Stimulated activated CD8-positive, alpha-beta memory T cell treated with anti-CD3 and anti-CD28 coated beads, Interleukin-15, amount 100 ng/mL, for 48 hours (primary cell): ENCODE measurements at regions not wholly inside any gene's neighbourhood (a gene's known extent, or its start where the extent isn't known, plus 50 kb on each side); places are given as distances from the start of the nearest gene placed in this dataset.
"Not testable (repeated sequence)": the region's sequence is repeated elsewhere in the genome, so short reads cannot be mapped to it uniquely, and the experiment has no call there.

Experiments
- DNase-seq, 2 donors: peaks; one replicate each; pipeline ENCODE4 v3.0.0-alpha.2; 2020; ENCODE audit warnings: low read depth in 2 of 2

DNA sequence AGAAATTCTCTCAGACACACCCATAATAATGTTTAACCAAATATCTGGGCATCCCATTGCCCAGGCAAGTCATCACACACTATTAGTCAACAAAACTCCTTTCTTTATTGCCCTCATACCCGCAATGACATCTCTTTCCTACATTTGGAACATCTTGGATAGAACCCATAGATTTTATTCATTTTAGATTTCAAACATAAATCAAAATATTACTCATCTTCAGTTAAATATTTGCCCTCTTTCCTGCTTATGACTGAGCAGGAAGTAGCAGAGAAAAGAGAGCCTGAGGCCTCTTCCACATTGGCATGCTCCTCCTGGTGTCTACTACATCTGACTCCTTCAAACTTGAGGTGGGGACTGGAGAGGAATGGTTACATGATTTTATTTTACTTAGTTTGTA lies 592.0 kb downstream of the CHSY3 start:
- no peak for DNase-seq

DNA sequence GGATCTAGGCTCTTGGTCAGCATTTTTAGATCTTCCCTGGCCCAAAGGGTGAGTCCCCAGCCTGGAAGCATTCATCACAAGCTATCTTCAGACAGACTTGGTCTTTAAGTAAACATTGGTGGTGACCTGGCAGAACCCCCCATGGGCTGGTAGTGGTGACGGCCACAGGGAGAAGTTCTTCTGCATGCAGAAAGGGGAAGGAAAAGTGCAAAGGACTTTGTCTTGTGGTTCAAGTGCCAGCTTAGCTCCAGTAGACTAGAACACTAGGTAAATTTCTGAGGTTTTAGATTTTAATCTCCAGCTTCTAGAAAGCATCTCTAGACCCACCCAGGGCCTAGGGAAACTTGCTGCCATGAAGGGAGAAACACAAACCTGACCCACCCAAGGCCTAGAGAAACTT lies 584.0 kb downstream of the CHSY3 start:
- no peak for DNase-seq

DNA sequence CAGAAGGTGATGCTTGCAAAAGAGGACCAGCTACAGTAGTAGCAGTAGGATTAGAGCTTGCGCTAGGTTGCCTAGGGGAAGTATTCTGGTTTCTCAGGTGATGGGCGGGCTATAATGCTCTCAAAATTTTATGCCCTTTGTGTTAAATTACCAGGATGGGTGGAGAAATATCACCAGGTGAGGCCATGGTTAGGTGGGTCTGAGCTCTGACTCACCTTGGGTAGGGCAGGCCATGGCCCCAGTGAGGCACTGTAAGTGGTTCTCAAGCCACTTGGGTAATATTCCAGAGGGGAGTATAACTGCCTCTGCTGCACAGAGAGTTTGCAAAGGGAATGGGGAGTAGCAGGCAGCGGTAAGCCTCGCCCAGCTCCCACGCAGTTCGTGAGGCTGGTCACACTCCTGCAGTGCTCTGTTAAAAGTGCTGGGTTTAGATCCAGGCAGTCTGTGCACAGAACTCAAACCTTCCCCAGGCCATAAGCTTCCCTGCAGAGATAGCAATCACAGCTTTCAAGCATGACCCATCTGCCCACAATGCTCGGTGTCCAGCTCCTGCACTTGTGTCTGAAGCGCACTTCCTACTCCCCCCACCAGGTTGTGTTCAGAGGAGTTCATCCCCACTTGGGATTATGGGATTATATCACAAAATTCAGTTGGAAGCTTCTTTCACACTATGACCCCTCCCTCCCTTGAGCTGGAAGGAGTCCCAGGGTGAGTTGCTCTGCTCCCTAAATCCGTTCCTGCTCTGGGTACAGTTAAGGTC lies 575.0 kb downstream of the CHSY3 start:
- DNase-seq, result no peak

DNA sequence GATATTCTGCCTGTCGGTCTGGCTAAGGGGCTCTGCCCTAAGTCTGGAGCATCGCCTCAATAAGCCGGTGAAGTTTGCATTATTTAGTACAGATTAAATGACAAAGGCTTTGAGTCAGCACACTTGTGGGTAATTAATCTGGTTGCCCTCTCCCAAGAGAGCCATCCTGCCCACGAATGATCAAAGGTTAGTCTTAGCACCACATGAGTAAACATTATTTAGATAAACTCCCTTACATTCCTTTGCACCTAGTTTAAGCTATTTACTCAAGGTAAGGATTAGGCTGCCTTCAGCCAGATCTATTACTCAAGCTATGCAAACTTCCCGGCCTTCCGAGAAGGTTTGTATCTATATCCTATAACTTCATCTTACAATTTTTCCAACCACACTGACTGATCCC lies 572.1 kb downstream of the CHSY3 start:
- no peak for DNase-seq

DNA sequence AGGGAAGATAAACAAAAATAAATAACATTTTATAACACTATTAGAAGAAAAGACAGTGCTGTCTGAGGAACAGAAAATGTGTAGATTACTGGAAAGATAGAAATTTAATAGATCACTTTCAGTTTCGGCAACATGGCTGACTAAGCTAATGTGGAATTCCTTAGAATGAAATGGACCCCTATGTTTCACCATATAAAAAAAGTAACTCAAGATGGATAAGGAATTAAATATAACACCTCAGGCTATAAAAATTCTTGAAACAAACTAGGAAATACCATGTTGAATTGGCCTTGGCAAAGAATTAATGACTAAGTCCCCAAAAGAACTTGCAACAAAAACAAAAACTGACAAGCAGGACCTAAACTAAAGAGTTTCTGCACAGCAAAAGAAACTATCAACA lies 558.3 kb downstream of the CHSY3 start:
- no peak for DNase-seq

DNA sequence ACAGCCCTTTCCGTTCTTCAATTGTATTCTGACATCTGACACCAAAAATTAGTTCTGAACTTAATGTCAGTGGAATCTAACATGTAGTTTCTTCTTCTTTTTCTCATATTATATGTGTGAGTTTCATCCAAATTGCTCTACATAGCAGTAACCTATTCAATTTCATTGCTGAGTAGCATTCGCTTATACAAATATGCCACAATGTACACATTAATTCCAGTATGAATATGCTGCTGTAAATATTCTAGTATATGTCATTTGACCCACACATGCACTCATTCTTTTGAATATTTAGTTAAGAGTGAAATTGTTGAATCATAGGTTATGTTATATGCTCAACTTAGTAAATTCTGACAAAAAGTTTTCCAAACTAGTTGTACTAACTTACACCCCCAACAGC lies 550.9 kb downstream of the CHSY3 start:
- no peak for DNase-seq

DNA sequence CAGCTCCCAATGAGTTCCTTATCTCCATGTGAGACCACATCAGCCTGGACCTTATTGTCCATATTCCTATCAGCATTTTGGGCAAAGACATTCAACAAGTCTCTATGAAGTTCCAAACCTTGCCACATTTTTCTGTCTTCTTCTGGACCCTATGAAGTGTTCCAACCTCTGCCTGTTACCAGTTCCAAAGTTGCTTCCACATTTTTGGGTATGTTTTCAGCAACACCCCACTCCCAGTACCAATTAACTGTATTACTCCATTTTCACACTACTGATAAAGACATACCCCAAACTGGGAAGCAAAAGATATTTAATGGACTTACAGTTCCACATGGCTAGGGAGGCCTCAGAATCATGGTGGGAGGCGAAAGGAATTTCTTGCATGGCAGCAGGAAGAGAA lies 548.5 kb downstream of the CHSY3 start:
- no peak for DNase-seq

DNA sequence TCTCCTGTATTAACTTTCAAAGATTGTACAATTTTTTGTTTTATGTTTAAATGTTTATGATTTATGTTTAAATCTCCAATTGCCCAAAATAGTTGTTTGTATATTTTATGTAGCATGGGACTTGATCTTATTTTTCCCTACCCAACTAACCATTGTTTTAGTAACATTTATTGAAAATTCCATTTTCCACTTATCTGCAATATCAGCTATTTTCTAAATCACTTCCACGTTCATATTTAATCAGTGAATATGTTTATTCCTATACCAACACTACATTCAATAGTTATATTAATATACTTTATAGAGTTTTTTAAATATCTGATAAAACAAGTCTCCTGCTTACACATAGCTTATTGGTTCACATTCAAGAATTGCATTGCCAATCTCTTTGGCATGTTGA lies 532.2 kb downstream of the CHSY3 start:
- no peak for DNase-seq

DNA sequence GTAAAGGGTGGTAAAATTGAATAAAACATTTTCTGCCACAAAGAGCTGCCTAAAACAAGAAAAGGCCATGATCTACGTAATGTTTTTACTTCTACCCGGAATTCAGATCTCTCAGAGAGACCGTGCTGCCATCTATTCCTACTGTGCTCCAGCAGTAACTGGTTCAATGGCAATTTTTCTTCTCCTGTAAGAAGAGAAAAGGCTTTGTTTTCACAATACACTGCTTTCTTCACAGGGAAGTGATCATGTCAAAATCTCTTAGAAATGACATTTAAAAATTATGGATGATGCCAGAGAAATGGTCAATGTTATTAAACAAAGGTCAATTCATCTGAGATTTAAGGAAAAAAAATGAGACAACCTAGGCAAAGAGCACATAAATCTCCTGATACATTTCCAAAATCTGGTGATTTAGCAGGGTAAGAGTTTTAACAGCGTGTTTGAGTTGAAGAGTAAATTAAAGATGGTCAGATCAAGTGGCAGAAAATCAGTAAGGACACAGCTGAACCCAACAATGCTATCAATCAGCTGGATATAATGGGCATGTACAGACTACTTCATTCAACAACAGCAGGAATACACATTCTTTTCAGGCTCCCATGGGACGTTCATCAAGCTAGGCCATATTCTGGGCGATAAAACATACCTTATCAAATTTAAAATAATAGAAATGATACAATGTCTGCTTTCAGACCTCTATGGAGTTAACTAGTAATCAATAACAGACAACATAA lies 523.1 kb downstream of the CHSY3 start:
- no peak for DNase-seq

DNA sequence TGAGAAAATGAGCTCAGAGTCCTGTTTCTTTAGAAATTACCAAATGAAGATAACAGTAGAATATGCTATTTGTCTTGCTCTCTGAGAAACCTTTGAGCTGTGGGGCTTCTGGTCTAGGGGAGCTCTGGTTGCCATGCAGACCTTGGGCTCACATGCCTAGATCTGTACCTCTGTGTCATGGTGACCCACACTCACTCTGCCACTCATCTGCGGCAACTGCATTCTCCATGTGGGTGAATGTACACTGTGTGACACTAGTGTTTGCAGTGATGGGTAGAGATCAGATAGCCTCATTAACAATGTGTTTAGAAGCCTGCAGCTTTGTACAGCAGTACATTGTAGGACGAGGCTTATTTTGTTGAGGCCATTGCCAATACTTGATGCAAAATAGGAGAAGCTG lies 521.2 kb downstream of the CHSY3 start:
- no peak for DNase-seq

DNA sequence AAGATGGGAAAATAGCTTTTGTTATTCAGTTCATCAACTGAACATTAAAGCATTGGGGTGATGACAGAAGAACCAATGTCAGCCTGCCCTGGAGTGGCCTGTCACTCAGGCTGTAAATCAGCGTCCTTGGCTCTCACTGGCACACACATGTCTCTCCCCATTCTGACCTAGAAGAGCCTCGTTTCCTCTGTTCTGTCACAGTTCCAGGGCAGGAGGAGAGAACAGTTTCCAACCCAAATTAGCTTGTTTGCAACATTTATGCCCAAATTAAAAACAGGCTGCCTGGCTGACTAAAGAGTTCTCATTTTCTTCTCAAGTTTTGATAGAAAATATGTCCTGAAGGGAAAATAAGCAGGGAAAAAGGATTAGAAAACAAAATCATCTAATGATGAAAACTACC lies 520.1 kb downstream of the CHSY3 start:
- DNase-seq, result no peak

DNA sequence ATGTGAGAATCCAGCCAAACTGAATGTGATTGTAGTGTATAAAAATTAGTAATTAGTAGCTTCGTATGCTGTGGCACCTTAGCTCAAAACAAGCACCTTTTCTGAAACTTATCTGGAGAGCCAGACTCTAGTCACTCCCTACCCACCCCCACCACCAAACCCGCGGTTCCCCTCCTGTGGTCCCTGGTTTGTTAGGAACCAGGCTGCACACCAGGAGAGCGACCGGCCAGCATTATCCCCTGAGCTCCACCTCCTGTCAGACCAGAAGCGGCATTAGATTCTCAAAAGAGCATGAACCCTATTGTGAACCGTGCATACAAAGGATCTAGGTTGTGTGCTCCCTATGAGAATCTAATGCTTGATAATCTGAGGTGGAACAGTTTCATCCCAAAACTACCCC lies 498.6 kb downstream of the CHSY3 start:
- no peak for DNase-seq

DNA sequence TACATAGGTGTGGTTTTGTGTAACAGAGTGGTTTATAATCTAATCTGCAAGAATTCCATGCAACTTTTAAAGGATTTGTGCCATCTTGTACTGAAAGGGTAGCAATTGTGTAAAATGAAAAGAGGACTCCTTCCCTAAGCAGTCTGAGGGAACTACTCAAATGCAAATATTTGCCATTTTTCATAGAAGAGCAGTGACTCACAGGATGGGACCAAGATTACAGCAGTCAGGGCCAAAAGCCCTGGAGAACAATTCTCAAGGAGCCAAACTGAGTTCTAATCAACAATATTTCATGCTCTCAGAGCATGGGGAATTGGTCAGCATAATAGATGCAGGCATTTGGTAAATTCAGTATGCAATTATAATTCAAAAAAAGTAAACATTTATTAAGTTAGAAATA lies 495.8 kb downstream of the CHSY3 start:
- DNase-seq, result no peak

DNA sequence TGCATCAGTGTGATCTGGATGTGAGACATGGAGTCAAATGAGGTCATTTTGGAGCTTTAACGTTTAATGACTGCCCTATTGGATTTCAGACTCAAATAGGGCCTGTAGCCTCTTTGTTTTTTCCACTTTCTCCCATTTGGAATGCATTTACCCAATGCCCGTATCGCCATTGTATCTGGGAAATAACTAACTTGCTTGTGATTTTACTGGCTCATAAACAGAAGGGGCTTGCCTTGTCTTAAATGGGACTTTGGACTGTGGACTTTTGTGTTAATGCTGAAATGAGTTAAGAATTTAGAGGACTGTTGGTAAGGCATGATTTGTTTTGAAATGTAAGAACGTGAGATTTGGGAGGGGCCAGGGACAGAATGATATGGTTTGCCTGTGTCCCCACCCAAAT lies 494.6 kb downstream of the CHSY3 start:
- no peak for DNase-seq

DNA sequence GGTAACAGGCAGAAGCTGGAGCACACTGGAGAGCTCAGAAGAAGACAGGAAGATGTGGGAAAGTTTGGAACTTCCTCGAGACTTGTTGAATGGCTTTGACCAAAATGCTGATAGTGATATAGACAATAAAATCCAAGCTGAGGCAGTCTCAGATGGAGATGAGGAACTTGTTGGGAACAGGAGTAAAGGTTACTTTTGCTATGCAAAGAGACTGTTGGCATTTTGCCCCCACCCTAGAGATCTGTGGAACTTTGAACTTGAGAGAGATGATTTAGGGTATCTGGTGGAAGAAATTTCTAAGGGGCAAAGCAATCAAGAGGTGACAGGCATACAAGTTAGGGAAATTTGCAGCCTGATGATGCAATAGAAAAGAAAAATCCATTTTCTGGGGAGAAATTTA lies 493.5 kb downstream of the CHSY3 start:
- DNase-seq, result not testable (repeated sequence)

DNA sequence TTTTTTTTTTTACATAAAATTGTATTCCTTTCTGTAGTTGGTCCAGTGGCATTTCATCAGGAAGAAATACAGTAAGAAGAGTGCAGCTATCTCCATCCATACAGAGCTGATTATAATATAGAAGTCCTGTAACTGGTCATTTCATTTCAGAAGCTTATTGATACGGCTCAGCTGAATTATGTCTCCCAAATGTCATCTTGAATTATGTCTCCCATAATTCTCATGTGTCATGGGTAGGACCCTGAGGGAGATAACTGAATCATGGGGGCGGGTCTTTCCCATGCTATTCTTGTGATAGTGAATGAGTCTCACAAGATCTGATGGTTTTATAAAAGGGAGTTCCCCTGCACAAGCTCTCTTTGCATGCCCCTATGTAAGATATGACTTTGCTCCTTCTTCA lies 492.9 kb downstream of the CHSY3 start:
- no peak for DNase-seq

DNA sequence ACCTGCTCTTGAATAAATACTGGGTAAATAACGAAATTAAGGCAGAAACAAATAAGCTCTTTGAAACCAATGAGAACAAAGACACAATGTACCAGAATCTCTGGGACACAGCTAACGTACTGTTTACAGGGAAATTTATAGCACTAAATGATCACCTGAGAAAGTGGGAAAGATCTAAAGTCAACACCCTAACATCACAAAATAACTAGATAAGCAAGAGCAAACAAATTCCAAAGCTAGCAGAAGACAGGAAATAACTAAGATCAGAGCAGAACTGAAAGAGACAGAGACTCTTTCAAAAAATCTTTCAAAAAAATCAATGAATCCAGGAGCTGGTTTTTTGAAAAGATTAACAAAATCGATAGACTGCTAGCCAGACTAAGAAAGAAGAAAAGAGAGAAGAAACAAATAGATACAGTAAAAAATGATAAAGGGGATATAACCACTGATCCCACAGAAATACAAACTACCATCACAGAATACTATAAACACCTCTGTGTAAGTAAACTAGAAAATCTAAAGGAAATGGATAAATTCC lies 487.5 kb downstream of the CHSY3 start:
- not testable (repeated sequence) for DNase-seq

DNA sequence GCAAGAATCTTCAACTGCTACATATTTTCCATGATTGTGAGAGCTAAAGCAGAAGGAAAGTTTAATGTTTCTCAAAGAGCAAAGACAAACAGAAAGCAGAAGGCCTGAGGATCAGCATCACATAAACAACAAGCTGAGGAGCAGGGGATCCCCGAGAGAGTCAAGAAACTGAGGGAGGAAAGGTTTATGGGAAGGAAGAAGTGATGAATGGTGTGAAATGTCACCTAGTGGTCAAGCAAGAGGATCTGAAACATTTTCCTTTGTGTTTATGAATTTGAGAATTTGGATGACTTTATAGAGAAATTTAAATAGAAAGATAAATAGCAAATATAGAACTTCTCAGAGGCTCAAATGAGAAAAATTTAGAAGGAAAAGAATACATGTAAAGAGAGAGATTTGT lies 481.9 kb downstream of the CHSY3 start:
- no peak for DNase-seq

DNA sequence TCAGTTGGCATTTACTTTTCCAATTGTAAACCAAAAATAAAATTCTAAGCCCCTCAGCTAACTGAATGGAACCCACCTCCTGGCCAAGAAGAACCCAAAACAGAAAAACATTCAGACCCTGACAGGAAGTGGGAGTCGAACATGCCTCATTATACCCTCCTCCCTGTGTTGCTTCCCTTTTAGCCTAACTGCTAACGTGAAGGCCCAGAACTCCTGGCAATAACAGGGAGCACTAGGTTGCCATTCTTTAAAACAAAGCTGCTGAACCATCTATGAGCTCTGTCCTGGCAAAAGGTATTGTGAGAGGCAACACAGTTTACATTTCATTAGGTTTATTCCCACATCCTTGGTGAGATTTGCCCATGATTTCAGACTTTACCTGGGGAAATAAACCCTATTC lies 481.4 kb downstream of the CHSY3 start:
- no peak for DNase-seq

DNA sequence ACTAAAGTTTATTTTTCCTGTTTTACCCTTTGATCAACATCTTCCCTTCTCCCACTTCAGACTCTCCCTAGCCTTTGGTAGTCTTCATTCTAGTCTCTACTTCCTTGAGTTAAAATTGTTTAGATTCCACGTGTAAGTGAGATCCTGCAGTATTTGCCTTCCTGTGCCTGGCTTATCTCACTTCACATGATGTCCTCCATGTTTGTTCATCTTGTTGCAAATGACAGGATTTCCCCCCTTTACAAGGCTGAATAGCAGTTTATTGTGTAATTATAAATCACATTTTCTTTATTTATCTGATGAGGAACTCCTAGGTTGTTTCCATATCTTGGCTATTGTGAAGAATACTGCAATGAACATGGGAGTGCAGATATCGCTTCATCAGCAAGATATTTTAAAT lies 461.7 kb downstream of the CHSY3 start:
- no peak for DNase-seq

DNA sequence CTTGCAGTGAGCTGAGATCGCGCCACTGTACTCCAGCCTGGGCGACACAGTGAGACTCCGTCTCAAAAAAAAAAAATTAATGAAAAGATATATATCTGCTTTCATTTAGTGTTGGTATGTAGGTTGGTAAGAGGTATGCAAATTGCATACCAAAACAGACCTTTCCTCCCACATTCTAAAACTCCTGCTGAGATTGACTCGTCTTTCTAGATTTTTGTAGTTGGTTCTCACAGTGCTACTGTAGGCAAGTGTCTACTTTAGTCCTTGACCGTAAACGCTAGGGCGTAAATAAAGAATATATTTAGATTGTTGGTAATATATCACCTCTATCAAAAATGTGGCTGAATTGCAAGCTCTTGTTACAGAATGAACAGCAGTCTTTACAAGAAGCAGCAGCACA lies 445.9 kb downstream of the CHSY3 start:
- no peak for DNase-seq

DNA sequence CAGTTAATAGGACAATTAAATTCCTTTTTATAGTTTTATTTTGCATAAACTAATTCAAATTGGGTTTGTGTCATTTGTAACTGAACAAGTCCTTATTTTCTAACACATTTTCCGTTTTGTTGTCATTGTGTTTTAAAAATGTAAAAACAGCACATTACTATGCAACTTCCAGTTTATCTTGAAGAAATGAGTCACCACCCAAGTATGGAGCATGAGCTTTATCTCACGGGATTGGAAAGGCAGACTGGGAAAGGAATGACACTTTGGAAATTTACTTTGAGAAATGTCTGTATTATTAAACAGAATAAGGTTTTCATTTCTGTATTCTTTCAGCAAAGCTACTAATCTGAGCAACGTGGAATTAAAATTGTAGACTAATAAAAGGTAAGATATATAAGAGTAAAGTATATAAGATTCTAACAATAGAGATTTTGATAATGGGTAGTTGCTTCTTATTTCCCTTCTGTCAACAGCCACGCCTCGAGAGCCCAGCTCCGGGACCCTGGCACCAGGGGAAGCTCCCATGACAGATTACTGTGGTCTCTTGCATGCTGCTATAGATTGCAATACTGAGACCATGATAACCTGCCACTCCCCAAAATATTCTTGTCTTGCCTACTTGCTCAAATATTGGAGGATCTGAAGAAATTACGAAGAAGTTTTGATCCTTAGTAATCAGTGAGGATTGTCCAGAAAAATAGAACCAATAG lies 433.1 kb downstream of the CHSY3 start:
- DNase-seq, result no peak

DNA sequence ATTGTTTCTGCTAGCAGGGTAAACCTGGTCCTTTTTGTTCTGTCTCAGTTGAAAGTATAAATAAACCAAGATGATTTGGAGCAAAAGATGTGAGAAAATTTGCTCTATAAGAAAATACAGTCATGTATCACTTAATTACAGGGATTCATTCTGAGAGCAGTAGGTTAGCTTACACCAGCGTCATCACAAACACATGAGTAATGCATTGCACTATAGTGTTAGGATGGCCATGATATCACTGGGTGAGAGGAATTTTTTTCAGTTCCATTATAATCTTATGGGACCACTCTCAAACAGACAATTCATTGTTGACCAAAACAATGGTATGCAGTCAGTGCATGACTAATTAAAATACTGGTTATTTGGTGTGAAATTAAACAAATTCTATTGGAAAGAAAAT lies 430.9 kb downstream of the CHSY3 start:
- no peak for DNase-seq
